HG03280 (cell line): ENCODE measurements at regions not wholly inside any gene's neighbourhood (a gene's known extent, or its start where the extent isn't known, plus 50 kb on each side); places are given as distances from the start of the nearest gene placed in this dataset.

ENCODE experiments used
- ATAC-seq: cut with Tn5 transposase; IDR thresholded peaks from one replicate; pipeline ENCODE4 v1.9.1; 2021; ENCODE audit warnings: mild to moderate bottlenecking, moderate library complexity; ENCODE audit not compliant: unreplicated experiment

- no peak for ATAC-seq
Observed at GRCh38 chr10:120982507-120982906, 131.3 kb downstream of the WDR11 start.

GRCh38 chr10:120983721-120984120 lies 132.6 kb downstream of the WDR11 start:
- no peak for ATAC-seq

- no peak for ATAC-seq
Observed at GRCh38 chr10:120984221-120984620, 133.1 kb downstream of the WDR11 start.

GRCh38 chr10:120987359-120987758 lies 136.2 kb downstream of the WDR11 start:
- ATAC-seq: no peak

GRCh38 chr10:120988751-120989150 lies 137.6 kb downstream of the WDR11 start:
- no peak for ATAC-seq

DNA sequence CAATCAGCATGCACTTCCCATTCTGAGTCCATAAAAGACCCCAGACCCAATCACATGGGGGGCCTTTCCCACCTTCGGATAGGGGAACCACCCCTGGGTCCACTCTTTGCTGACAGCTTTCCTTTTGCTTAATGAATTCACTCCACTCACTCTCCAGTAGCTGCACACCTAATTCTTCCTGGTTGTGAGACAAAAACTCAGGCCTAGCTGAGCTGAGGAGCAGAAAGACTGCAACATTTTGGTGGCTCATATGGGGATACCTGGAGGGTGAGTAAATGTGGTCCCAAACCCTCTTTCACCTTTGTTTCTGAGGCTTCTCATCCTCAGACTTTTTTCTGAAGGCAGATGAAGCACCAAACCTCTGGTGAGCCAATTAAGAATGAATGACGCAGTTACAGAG lies 138.1 kb downstream of the WDR11 start:
- ATAC-seq: no peak

DNA sequence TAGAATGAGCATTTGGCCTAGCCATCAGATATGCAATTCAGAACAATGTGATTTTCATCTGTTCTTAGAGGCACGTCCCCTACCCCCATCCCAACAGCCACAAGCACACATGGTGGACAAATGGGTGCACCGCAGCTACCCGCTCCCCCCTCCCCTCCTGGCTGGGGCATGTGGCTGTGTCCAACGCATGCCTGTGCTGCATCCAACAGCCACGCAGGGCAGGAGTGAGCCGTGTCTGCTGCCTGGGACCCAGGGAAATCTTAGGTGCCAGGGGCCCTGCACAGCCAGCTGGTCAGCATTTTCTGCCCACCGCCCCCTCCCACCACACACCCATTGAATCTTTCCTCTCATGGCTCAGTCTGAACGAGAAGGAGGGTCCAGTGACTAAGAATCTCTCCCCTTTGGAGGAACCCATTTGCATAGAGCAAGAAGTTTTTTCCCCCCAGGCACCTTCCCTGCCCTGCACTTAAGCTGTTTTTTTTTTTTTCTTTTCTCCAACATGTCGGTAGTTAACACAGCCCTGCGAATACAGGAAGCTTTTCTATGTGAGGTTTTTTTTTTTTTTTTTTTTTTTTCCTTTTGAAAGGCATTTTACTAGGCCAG lies 138.9 kb downstream of the WDR11 start:
- no peak for ATAC-seq

DNA sequence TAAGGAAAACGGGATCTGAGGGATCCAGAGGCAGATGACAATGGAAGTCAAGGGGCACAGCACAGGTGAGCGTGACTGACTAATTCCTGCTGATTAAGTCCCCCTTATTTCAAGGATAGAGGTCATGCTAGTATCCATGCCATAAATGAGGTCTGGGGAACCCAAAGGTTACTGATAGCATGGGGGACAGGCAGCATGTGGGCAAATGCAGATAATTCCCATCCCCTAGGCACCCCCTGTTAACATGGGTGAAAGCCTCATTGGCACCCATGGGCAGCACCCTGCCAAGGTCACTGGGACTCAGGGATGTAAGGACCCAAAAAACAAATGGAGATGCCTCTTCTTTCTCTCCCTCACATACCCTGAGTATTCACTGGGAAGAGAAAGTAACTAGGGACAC lies 139.7 kb downstream of the WDR11 start:
- no peak for ATAC-seq

- ATAC-seq: no peak
Observed at GRCh38 chr10:120993089-120993488, 141.9 kb downstream of the WDR11 start.

DNA sequence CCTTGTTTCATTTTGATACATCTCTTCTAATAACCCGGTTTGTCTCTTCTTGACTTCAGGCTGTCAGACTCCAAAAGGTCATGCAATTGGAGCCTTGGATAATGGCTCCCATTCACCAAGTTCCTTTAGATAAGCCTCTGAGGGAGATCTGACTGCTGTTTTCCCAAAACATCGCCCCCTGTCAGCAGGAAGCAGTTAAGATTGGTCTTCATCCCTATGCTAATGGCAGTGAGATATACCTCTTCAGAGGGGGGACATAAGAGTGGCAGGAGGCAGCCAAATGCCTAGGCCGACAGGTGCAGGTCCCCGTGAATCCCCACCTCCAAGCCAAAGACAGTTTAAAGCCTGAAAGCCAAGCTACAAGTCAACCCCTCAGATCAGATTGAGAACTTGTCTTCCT lies 144.6 kb downstream of the WDR11 start:
- ATAC-seq: no peak

DNA sequence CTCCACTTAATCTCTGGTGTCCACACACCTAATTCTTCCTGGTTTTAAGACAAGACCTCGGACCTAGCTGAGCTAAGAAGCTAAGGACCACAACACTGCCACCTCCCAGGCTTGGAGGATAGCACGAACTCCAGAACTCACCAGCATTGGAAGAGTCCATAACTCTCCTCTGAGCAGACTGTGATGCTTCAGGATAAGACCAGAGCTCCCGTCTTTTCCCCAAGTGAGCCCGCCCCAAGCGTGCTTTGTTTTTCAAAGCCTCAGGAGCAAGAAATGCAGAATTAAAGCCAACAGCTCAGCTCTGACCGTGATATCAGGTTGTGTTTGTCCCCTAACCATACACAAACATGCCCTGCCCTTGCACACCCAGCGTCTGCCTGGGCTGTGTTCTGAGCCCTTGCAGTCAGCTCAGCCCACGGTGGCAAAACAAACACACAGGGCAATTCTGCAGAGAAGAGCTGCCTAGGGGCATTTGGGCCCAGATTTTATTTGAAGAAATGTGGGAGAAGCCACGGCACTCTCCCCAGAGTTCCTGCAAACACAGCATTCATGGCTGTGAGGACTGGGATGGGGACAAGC lies 145.4 kb downstream of the WDR11 start:
- no peak for ATAC-seq

GRCh38 chr10:120997313-120997712 lies 146.2 kb downstream of the WDR11 start:
- ATAC-seq: no peak

DNA sequence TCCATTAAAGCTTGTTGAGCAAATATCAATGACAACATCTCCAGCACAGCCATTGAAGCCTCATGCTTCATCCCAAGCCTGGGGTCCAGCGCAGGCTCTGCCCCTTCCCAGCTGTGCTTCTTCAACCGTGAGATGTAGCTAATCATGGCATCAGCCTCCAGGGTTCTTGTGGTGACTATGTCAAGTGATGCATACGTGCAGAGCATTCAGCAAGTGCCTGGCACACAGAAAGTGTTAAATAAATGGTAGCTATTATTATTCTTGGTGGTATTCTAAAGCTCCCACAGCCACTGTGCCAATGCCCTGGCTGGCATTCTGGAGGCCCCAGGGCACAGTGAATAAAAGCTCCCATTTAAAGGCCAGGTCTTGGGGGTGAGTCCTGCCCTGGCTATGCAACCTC lies 146.6 kb downstream of the WDR11 start:
- no peak for ATAC-seq

DNA sequence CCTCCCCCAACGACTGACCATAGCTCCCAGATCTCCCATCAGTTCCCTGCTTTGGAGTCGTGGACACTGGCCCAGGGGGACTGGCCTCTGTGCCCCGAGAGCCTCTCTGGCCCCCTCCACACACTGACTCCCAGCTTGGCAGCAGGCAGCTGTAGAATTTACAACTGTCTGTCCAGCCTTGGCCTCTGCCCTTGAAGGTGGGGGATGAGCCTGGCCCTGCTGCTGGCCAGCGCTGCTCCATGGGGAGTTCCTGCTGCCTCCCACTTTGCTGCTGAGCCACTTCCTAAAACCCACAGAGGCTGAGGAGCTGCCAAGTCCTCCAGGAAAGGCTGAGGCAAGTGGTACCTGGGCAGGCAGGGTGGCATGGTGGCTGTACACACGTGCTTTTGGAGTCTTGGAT lies 147.1 kb downstream of the WDR11 start:
- no peak for ATAC-seq

- no peak for ATAC-seq
Observed at GRCh38 chr10:120998782-120999285, 147.7 kb downstream of the WDR11 start.

GRCh38 chr10:120999868-121000267 lies 148.7 kb downstream of the WDR11 start:
- no peak for ATAC-seq

DNA sequence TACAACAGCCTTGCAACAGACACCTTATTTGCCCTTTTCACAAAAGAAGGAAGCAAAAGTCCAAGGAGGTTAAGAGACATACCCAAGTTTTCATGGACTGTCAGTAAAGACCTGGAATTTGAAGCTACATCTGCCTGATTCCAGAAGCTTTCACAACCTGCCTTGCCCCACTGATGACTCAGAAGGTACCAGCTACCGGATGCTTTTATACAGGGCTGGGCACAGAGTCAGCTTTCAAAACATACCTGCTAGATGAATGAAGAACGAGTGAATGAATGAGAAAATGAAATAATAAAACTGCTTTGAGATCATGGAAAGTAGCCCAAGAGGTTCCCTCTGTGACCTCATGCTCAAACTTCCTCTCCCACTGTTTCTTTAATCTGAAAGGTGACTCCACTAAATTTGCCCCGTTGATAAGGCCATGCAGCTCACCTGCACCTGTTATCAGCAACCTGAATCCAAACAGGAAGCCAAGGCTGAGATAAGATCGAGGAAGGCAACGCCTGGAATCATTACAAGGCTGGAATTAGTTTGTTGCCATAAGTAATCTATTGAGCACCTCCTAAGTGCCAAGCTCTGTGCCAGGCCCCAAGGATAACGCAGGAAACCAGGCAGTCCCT lies 151.5 kb downstream of the WDR11 start:
- no peak for ATAC-seq

GRCh38 chr10:121005948-121006587 lies 154.9 kb downstream of the WDR11 start:
- no peak for ATAC-seq

DNA sequence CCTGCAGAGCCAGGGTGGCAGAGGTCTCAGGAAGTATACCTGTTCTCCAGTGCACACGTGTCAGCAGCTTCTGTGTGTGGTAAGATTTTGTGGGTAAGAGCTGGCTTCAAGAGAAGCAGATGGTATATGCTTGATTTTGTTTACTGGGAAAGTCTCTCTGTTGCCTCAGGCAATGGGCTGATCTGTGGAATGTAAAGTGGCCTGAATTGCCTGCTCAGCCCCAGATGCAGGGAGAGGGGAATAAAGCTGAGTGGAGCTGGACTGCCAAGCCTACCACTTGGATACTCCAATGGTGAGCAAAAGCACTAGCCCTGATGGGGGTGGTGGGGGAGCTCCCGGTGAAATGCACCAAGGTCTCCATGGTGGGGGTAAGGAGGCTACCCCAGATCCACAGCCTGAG lies 156.1 kb downstream of the WDR11 start:
- no peak for ATAC-seq

DNA sequence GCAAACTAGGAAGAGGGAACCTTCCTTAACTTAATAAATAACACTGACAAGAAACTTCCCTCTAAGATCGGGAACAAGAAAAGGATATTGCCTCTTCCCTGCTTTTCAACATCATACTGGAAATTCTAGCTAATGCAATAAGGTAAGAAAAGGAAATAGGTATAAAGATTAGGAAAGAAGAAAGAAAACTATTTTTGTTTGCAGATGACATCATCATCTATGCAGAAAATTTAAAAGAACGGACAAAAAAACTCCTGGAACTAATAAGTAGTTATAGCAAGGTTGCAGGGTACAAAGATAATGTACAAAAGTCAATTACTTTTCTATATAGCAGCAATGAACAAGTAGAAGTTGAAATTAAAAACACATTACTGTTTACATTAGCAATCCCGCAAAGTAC lies 164.8 kb downstream of the WDR11 start:
- no peak for ATAC-seq

DNA sequence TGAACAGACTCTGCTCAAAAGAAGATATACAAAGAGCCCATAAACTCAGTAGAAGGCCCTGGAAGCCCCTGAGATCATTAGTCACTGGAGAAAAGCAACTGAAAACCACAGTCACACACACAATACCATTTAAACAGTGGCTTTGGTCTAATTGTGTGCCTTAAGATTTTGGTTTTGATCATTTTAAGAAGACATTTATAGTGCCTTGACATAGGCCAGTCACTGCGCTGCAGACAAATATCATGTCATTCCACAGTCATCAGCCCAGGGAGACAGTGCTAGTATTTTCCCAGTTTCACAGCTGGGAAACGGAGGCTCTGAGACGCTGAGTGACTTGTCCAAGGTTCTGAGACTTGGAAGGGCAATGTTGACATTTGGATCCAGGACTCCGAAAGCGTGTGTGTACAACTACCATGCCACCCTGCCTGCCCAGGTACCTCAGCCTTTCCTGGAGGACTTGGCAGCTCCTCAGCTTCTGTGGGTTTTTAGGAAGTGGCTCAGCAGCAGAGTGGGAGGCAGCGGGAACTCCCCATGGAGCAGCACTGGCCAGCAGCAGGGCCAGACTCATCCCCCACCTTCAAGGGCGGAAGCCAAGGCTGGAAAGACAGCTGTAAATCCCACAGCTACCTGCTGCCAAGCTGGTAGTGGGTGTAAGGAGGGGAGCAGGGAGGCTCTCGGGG lies 173.9 kb downstream of the WDR11 start:
- no peak for ATAC-seq
